SKM-1 (cell line): ENCODE measurements at regions not wholly inside any gene's neighbourhood (a gene's known extent, or its start where the extent isn't known, plus 50 kb on each side); places are given as distances from the start of the nearest gene placed in this dataset.

Experiments used
- DNase-seq: peaks from one replicate; lab custom pipeline; 2025; ENCODE audit not compliant: unreplicated experiment; lab: John Stamatoyannopoulos, UW

DNA sequence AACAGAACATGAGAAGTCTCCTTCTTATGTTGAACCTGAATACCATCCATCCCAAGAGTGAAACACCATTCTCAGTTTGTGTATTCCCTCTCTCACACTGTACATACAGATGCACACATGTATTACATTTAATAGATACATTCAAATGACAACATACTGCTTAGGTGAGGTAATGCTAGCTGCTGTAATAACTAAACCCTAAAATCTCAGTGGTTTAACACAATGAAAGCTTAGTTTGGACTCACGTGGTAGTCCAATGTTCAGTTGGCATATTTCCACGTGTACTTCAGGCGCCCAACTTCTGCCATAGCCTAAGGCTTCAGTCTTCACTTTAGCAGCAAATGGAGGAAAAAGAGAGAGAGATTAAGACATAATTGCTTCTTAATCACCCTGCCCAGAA lies 351.1 kb upstream of the PMFBP1 start:
- DNase-seq = no peak

DNA sequence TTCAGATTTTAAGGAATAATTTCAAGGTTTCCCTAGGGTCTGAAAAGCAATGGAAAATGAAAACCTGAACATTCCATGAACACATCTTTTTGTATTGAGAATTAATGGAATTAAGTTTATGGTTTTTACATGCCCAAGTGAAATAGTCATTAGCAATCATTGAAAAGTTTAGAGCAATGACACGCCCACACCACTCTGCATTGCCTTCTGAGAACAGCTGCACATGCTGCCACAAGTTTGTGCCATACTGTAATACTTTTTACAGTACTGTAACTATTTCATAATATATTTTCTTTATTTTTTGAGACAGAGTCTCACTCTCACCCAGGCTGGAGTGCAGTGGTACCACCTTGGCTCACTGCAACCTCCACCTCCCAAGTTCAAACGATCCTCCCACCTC lies 345.2 kb upstream of the PMFBP1 start:
- no peak for DNase-seq

DNA sequence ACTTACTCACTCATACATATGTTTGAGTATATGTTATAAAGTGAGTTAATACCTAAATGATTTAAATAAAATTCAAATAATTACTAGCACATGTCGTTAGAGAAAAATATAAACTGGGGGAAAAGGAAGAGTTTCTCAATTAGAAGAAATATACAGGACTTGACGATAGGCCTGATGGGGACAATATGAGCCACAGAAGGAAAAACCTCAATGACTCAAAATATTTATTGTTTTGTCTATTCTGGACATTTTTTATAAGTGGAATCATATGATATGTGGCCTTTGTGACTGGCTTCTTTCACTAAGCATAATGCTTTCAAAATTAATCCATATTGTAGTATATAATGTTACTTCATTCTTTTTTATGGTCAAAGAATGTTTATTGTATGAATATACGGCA lies 339.2 kb upstream of the PMFBP1 start:
- no peak for DNase-seq

DNA sequence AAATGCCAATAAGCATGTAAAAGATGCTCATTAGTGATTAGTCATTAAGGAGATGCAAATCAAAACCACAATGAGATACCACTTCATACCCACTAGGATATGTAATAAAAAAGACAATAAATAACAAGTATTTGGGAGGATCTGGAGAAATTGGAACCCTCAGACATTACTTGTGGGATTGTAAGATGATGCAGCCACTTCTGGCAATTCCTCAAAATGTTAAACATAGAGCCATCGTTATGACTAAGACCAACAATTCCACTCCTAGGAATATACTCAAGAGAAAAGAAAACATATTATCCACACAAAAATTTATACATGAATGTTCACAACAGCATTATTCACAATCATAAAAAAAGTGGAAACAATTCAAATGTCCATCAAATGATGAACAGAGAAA lies 336.2 kb upstream of the PMFBP1 start:
- no peak for DNase-seq

DNA sequence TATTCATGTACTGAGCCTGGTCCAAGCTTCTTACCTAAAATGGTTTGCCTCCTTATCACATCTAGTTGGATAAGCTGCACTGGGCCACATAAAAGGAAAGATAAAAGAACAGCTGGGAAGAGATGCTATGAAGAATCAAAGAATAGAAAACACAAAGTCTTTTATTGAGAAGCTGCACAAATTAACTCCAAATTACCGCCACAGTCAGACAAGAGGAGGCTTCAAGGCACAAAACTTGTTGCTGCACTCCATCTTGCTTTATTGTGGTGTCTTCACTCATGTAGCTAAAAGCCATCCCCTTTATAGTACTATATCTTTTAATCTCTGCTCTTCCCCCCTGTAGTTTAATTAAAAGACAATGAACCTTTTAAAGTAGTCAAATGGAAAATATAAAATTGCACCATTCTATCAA lies 330.6 kb upstream of the PMFBP1 start:
- DNase-seq = no peak

DNA sequence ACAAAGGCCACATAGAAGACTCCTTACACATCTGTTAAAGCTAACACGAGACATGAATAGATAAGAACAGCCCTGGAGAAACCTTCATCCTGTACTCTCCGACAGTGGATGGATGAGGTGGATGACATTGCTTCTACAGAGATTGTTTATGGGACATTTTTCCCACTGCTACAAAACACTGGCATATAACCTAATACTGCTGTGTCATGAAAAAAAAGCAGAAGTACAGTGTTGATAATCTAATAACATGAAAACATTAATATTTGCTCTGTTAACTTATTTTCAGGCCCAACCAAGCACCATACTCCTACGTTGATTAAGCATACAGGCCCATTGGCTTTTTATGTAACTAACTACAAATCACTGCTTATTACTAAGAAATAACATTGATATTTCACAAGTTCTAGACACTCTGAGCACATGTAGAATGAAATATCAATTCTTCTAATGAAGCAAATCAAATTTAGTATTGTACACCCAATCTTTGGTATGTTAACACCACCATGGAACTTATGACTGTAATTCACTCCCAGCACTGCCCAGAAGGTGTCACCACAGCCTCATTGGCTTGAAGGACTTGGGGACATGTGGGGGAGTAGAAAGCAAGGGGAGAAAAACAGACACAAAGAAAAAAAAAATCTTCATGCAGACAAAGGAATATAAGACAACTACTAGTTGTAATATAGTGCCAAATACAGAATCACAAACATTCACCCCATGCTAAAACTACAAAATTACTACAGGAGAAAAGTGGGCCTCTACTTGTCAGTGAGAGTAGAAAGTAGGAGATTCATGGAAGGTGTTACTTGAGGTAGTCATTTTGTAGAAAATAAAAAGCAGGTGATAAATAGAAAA lies 330.0 kb upstream of the PMFBP1 start:
- peak; percentile 46 for DNase-seq

DNA sequence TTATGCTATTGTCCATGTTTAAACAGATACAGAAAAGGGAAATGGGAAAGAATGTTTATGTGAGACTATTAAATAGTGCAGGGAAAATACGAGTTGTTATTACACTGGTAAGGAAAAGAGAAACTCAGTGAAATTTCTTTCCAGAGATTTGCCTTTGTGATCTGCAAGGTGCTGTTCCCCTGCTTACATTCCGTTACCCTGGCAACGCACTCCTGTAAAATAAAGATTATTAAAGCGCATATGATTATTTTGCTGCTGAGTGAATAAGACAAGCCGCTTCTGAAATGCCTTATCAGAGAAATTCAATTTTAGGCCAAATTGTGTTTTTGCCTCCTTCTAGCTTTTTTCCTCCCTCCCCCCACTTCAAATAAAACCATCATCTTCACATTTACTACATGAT lies 328.6 kb upstream of the PMFBP1 start:
- no peak for DNase-seq

DNA sequence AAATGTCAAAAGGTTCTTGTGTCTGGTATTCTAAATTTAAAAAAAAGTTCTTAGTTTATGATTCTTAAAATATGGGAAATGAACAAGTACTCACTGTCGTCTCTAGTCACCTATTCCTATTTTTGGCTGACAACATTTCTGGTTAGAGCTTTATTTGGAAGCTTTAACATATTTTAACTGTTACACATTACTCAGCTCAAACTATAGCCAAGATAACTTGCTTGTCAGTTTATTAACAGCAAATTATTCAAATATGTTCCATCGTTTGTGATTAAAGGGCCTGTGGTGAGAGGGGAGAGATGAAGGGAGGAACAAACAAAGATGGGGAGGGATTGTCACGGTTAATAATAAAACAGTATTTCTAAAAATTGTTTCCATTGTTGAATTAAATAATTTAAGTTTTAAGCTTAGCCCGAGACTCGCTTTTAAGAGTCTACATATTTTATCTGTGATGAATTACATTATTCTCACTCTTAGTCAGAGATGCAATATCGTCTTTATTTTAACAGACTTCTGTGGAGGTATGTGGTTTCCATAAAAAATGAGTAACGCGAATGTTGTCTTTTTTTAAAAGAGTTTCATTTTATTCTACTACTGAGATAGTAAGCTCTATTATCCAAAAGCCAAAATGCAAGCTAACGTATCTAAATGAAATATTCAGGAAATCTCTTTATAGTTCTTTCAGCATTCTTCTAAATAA lies 321.9 kb upstream of the PMFBP1 start:
- DNase-seq = no peak

DNA sequence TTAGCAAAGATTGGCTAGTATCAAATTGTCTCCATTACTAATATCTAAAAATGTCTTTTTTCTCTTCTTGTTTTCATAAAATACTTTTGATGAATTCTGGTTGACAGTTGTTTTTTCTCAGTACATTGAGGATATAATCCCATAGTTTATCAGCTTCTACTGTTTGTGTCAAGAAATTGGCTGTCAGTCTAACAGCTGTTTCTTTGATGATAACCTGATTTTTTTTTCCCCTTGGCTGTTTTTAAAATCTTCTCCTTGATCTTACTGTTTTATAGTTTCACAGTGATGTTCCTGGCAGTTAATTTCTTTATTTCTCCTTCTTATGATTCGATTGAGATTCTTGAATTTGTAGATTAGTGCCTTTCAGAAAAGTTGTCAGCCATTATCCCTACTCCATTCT lies 315.3 kb upstream of the PMFBP1 start:
- no peak for DNase-seq

DNA sequence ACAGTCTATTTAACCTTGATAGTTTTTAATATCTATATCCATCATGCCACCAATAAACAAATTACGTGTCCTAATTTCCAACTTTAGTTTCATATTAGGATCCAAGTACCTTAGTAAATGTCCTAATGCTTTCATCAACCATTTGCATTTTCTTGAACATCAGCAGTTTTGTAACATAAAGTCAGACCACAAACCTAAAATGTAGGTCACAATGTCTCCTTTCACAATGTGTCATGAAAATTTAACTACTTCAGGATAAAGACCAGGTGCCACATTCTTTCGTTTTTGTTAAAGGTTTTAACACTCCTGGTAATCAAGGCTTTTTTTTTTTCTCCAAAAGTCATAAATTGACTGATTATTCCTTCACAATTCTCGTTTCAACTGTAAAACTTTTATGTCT lies 310.7 kb upstream of the PMFBP1 start:
- no peak for DNase-seq

DNA sequence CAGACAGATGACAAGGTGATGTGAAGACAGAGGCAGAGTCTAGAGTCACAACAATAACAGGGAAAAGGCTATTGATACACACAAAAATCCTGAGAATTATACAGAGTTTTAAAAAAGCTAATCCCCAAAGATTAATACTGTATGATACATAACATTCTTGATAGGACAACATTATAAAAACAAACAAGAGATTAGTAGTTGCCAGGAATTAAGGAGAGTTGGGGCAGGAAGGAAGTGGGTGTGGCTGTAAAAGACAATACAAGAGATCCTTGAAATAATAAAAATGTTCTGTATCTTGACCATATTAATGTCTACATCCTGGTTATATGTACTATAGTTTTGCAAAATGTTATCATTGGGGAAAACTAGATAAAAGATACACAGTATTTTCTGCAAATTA lies 309.5 kb upstream of the PMFBP1 start:
- DNase-seq = no peak

DNA sequence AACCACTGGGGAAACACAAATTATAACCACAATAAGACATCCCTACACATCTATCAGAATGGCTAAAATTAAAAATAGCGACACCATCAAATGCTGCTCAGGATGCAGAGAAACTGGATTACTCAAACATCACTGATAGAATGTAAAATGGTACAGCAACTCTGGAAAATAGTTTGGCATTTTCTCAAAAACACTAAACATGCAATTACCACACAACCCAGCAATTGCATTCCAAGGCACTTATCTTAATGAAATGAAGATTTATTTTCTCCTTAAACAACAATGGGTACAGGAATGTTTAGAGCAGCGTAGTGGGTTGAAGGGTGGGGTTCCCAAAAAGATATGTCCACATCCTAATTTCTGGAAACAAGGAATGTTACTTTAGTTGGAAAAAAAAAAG lies 309.0 kb upstream of the PMFBP1 start:
- no peak for DNase-seq

DNA sequence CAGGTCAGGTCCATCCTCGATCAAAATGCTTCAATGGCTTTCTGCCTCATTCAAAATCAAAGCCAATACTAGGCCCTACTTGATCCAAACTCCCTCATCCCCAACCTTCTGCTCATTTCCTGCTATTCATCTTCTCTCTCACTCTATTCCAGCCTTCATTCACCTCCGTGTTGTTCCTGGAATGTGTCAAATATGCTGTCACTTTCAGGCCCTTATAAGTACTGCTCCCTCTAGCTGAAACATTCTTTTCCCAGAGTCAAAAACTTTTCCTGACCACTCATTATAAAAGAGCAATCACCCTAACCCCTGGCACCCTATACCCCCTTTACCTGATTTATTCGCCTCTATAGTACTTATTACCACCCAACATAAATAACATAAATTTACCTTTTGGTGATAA lies 303.7 kb upstream of the PMFBP1 start:
- no peak for DNase-seq

DNA sequence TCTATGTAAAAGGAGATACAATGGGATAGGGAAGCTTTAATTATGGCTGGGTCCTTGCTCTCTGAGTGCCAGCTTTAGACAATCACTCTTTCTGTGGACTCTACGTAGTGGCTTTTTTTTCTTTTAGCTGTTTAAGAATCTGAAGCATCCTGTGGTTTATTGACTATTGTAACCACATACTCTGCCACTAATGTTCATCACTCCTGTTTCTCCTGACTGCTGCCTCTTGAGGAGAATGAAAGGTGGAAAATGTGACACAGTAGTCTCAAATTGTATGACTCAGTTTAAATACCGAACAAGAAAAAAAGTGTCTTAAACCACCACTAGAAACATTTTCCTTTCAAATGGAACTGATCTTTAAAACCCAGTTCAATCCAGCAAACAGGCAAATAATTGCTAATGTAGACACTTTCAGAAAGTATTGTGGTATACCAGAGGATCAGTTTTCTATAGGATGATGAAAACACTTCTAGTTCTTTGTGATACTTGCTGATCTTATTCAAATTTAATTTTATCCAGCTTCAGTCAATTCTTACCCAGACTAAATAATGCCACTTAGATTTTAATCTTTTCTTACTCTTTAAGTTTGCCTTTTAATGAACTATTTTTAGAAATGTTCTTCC lies 302.7 kb upstream of the PMFBP1 start:
- DNase-seq = no peak

DNA sequence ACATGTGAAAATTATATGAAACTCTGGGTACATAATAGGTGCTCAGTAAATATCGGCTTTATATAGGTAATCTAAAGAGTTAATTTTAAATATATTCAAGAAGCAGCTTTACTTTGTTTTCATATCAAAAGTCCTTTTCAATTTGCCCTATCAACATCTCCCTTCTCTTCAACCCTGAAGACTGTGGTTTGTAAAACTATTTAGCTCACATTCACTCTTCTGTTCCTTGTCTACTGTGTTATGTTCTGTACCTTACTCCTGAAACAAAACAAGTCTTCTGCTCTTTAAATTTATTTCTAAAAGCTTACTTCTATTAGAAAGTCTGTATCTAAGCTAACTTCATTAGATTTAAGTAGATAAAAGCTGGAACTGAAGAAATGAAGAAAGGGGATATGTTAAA lies 301.7 kb upstream of the PMFBP1 start:
- DNase-seq = no peak

DNA sequence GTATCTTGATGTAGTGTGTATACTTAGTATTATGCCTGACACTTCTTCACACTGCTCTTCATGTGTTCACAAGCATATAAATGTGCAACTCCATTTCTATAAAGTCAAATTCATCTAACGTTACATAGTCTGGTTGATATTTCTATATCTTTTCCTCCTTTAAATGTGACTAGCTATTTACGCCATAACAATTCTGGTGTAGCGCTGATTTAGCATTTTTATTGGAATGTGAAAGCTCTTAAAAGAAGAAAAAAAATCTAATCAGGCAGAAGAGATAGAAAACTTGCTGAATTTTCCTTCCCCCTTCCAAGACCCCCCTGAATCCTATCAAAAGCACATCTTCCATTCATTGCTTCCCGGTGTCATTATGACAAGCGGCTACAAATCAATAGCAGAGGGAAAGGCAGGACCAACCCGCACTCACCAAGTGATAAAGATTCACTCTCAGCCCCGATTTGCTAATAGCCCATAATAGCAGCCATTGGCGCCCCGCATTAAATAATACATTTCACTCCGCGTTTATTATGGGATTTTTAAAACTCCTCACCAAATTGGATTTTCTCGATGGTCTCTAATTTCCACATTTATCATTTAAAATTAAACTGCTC lies 299.5 kb upstream of the PMFBP1 start:
- DNase-seq = no peak

DNA sequence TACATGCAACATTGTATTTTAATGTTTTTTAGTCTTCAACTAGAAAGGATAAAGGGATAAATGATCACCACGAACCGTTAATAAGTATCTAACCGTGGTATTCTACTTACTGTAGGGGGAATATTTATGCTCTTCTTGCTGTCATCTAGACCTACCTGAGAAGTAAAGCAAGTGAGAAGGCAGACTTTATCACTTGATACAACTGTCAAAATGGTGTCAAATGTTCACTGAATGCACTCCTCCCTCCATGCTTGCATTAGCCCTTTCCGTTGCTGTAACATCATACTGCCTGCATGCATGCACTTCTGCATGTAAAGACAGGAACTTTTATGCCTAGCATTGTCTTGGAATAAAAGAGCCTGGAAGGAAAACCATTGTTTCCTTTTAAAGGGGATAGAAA lies 298.6 kb upstream of the PMFBP1 start:
- DNase-seq = no peak

DNA sequence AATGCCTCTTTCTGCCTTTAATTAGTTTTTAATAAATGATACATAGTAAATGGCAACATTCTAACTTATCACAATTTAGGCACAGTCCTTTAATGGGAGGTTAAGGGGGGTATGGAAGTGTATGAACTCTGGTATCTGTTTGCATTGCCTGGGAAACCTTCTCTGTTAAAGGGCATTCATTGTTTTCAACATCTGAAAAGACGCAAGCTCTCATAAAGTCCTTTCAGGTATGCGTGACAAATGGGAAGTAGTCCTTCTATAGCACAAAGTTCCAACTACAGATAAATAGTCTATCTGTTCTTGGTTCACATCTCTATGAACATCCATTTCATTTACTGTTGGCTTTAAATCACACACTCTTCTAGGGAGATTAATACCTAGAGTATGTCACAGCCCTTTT lies 298.0 kb upstream of the PMFBP1 start:
- DNase-seq = no peak

DNA sequence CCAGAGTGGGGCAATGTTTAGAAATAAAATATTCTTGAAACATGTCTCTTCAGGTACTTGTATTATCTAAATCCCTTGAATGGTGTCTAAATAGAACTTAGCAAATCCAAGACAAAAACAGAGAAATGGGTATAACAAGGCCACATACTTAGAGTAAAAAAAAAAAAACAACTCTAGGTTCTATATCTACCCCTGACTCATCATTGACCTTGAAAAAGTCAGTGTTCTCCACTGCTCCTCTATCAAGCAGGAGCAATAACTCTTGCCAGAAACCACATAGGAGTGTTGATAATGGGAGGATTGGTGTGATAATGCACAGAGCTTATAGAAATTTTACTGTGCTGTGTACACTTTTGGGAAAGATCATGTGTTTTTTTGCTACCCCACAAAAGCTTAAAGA lies 296.6 kb upstream of the PMFBP1 start:
- no peak for DNase-seq

DNA sequence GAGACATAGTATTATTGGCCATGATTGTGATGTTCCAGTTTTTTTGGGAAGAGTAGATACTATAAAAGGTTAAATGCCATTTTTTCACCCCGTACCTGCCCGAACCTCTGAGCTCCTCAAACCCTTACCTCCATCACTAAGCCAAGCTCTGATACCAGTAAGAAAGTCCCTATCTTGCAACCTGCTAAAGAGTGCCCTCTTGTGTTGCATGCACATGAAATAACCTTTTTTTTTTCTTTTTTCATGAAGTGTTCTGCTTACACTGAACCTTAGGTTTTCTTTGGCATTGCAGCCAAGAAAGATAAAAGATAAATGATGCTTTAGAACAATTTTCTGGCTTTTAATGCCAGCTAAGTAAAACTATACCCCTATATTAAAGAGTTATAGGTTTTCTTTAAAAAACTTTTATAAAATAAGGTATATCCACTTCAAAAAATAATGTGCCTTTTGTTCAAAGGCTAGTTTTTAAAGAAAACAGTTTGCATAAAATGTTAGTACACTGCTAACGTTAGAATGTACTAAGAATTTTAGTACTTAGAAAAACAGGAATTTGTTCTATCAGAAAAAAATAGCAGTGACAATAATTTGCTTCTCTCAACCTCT lies 295.3 kb upstream of the PMFBP1 start:
- peak; percentile 6 for DNase-seq

DNA sequence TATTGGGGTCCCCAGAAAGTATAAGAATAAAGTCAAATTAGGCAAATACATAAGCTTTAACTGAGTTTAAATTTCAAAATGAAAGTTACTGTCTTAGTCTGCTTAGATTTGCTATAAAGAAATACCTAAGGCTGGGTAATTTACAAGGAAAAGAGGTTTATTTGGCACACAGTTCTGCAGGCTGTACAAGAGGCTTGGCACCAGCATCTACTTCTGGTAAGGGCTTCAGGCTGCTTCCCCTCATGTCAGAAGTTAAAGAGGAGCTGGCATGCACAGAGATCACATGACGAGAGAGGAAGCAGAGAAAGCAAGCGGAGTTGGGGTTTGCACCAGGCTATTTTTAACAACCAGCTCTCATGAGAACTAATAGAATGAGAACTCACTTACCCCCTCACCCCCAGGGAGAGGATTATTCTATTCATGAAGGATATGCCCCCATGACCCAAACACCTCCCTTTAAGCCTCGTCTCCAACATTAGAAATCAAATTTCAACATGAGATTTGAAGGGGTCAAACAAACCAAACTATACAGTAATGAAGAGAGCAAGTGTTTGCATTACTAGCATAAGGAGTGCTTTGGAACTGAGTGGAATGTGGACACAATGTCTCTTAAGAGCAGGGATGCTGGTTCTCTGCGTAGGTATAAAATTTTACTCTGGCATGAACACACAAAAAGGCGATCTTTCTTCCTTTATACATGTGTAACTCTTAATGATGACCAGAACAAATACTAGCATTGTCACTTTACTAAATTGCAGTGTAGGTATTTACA lies 292.8 kb upstream of the PMFBP1 start:
- DNase-seq = no peak
